ENCODE measurements at regions not wholly inside any gene's neighbourhood (a gene's known extent, or its start where the extent isn't known, plus 50 kb on each side); places are given as distances from the start of the nearest gene placed in this dataset.

DNA sequence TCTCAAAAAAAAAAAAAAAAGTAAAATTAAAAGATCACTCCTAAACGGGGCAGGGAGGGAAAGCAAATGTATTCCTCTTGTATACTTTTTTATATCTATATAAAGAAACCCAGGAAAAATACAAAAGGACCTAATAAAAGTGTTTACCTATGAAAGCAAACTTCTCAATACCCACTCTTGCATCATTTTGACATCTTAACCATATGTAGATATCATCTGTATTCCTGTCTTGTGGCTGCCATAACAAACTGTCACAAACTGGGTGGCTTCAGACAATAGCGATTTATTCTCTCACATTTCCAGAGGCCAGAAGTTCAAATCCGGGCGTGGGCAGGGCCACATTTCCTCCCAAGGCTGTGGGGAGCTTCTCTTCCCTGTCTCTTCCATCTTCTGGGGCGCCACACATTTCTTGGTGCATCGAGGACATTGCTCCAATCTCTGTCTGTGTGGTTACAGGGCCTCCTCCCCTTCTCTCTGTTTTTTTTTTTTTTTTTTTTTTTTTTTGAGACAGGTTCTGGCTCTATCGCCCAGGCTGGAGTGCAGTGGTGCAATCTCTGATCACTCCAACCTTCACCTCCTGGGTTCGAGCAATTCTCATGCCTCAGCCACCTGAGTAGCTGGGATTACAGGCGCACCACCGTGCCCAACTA, 58.4 kb upstream of the IL17B start:
- Histone ChIP-seq H3K4me2 (no peak overlapping the region), H3K4me3 (ENCODE audit: low read depth in 2 of 2, low read length in 1 of 2) (no peak overlapping the region), H3K27me3 (ENCODE audit: insufficient read depth) (no peaks in the 10 kb centered on the region), H3K9ac (no peak overlapping the region), H3F3A (replicated peaks; ENCODE audit: insufficient read depth) (peaks cover 25% of the 10 kb centered on the region), H3K36me3 (replicated peaks in 1 of 2; ENCODE audit: control insufficient read depth in 1 of 2, insufficient read depth in 2 of 2, low read length in 1 of 2) (no peaks in the 10 kb centered on the region), H2AFZ (ENCODE audit: low read depth) (no peak overlapping the region), H4K20me1 (ENCODE audit: insufficient read depth) (no peaks in the 10 kb centered on the region), H3K9me2 (no peaks in the 10 kb centered on the region), H3K79me2 (ENCODE audit: insufficient read depth) (no peaks in the 10 kb centered on the region), H3K9me3 (no peaks in the 10 kb centered on the region), H3K27ac (ENCODE audit: low read depth in 2 of 2, low read length in 1 of 2) (no peak overlapping the region), H3K4me1 (ENCODE audit: control insufficient read depth in 1 of 2, insufficient read depth in 2 of 2, low read depth in 1 of 2, low read length in 1 of 2) (peaks cover 0 to 24% of the 10 kb centered on the region in 2 experiments; a peak in 1 of 4 replicates)
- ChIA-PET CTCF (interaction anchor here (1.0 to 52.5 kb wide), 4 partner anchors 65 to 127 kb away, joined by 4 to 1751 read pairs (median 18); partner anchors contain the start of genes IL17B and PCYOX1L), POLR2A (no interaction called here)
- WGBS (ENCODE audit: low lambda C conversion rate), result 82% methylated on average over 10 of the region's 10 CpGs
- no peak for DNase-seq
- TF ChIP-seq EP300 (IDR thresholded peaks at IDR 0.05; ENCODE audit: borderline replicate concordance in 1 of 2, low read depth in 1 of 2, low read length in 1 of 2) (no peak), MXI1 (IDR thresholded peaks at IDR 0.05; ENCODE audit: low read depth, low read length) (no peak), PBX3 (IDR thresholded peaks at IDR 0.05) (no peak), RXRA (IDR thresholded peaks at IDR 0.05; ENCODE audit: borderline replicate concordance, low read depth) (no peak), FOSL2 (IDR thresholded peaks at IDR 0.05; ENCODE audit: borderline replicate concordance, low read depth) (no peak), SMC3 (IDR thresholded peaks at IDR 0.05; ENCODE audit: low read depth, low read length) (no peak), RCOR1 (IDR thresholded peaks at IDR 0.05; ENCODE audit: low read length) (no peak), IRF3 (IDR thresholded peaks at IDR 0.05; ENCODE audit: low read depth, low read length) (no peak), ZBTB33 (IDR thresholded peaks at IDR 0.05; ENCODE audit: borderline replicate concordance, low read depth) (no peak)
- TF ChIP-seq, protein P1, sequence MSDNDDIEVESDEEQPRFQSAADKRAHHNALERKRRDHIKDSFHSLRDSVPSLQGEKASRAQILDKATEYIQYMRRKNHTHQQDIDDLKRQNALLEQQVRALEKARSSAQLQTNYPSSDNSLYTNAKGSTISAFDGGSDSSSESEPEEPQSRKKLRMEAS (IDR thresholded peaks at IDR 0.05; ENCODE audit: low read depth), result no peak
- TF ChIP-seq, protein P2, sequence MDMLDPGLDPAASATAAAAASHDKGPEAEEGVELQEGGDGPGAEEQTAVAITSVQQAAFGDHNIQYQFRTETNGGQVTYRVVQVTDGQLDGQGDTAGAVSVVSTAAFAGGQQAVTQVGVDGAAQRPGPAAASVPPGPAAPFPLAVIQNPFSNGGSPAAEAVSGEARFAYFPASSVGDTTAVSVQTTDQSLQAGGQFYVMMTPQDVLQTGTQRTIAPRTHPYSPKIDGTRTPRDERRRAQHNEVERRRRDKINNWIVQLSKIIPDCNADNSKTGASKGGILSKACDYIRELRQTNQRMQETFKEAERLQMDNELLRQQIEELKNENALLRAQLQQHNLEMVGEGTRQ (IDR thresholded peaks at IDR 0.05; ENCODE audit: borderline replicate concordance, low read depth, low read length), result no peak
